PC-9 (cell line): ENCODE measurements at regions not wholly inside any gene's neighbourhood (a gene's known extent, or its start where the extent isn't known, plus 50 kb on each side); places are given as distances from the start of the nearest gene placed in this dataset.

Experiments
- BruUV-seq: library from RNA; stranded (reverse); fragments of 400-500 nt; replicated peaks from 2 replicates; lab custom pipeline; 2021; lab: Mats Ljungman, UMichigan
- CTCF ChIA-PET: fragments of 300-600 bp; sonication (Branson Sonifier 250); formaldehyde crosslinking; loops from one replicate; lab custom pipeline; 2022; ENCODE audit warnings: antibody characterized with exemption; lab: Charles Lee
- POLR2A ChIA-PET: fragments of 300-600 bp; sonication (Branson Sonifier 250); formaldehyde crosslinking; loops from one replicate; lab custom pipeline; 2022; ENCODE audit warnings: antibody characterized with exemption; ENCODE audit not compliant: unreplicated experiment; lab: Charles Lee
- DNase-seq, 2 experiments: peaks; one replicate each; pipeline versions ENCODE4 v3.0.0 to v3.0.0-alpha.2; 2015 to 2022; ENCODE audit warnings: mixed read lengths in 1 of 2
- H2AFZ ChIP-seq: fragments of 200-600 bp; sonication (generic); 2 replicates; pipeline ENCODE4 v1.8.1; 2017; ENCODE audit warnings: antibody characterized with exemption
- H3F3A ChIP-seq: fragments of 200-600 bp; sonication (generic); 2 replicates; pipeline ENCODE4 v1.8.1; 2017; ENCODE audit warnings: antibody characterized with exemption, mild to moderate bottlenecking, low read depth; ENCODE audit not compliant: insufficient read depth
- H3K27ac ChIP-seq: fragments of 200-600 bp; sonication (generic); 2 replicates; pipeline ENCODE4 v1.6.1; 2016; ENCODE audit warnings: mixed run types
- H3K27me3 ChIP-seq: fragments of 200-600 bp; sonication (generic); 2 replicates; pipeline ENCODE4 v1.6.1; 2016; ENCODE audit warnings: low read depth, mixed run types; ENCODE audit not compliant: insufficient read depth
- H3K36me3 ChIP-seq: fragments of 200-600 bp; sonication (generic); 2 replicates; pipeline ENCODE4 v1.6.1; 2016; ENCODE audit warnings: low read depth, mixed run types
- H3K4me1 ChIP-seq: fragments of 200-600 bp; sonication (generic); replicated peaks from 2 replicates; pipeline ENCODE4 v1.6.1; 2016; ENCODE audit warnings: mixed run types; ENCODE audit not compliant: insufficient read depth
- H3K4me2 ChIP-seq: fragments of 200-600 bp; sonication (generic); 2 replicates; pipeline ENCODE4 v1.6.1; 2017; ENCODE audit warnings: mixed run types
- H3K4me3 ChIP-seq: fragments of 200-600 bp; sonication (generic); 2 replicates; pipeline ENCODE4 v1.6.1; 2016; ENCODE audit warnings: mixed run types
- H3K79me2 ChIP-seq: fragments of 200-600 bp; sonication (generic); 2 replicates; pipeline ENCODE4 v1.6.1; 2017; ENCODE audit warnings: low read depth, mixed run types
- H3K9me2 ChIP-seq: fragments of 200-600 bp; sonication (generic); 2 replicates; pipeline ENCODE4 v1.8.1; 2017; ENCODE audit warnings: mild to moderate bottlenecking; ENCODE audit not compliant: insufficient read depth
- H3K9me3 ChIP-seq: fragments of 200-600 bp; sonication (generic); 2 replicates; pipeline ENCODE4 v1.8.1; 2016; ENCODE audit warnings: low read depth; ENCODE audit not compliant: insufficient read depth
- H4K20me1 ChIP-seq: fragments of 200-600 bp; sonication (generic); 2 replicates; pipeline ENCODE4 v1.8.1; 2017; ENCODE audit not compliant: insufficient read depth
- CTCF ChIP-seq: fragments of 200-600 bp; sonication (generic); conservative IDR thresholded peaks from 2 replicates; pipeline ENCODE4 v1.6.1; 2017; ENCODE audit warnings: mixed run types, antibody characterized with exemption, mild to moderate bottlenecking, moderate library complexity
- EZH2 ChIP-seq: fragments of 200-600 bp; sonication (generic); IDR thresholded peaks from 2 replicates; pipeline ENCODE4 v1.8.0; 2017; ENCODE audit warnings: antibody characterized with exemption, low read depth
- intact Hi-C: fragments of 100-400 bp; cut with micrococcal nuclease; formaldehyde crosslinking; loops from one replicate; pipeline ENCODE4 v1.10.0; 2022; ENCODE audit not compliant: unreplicated experiment

GRCh38 chr4:123649250-123649644, 252.7 kb downstream of the SPRY1 start:
- ChIA-PET CTCF (no interaction called here), POLR2A (no interaction called here)
- H3K36me3 ChIP-seq: no peaks in the 10 kb centered on the region
- no peaks in the 10 kb centered on the region for H3K27me3 ChIP-seq
- no peaks in the 10 kb centered on the region for H3K4me1 ChIP-seq
- H2AFZ ChIP-seq: 0 out of 2 replicates have a peak overlapping the region, but pooled peaks have one; percentile 30
- DNase-seq: no peak
- no peak overlapping the region for H3K27ac ChIP-seq
- TF ChIP-seq CTCF (no peak), EZH2 (no peak)
- BruUV-seq: no TSS peak
- no peak overlapping the region for H3K4me2 ChIP-seq
- intact Hi-C loops: no loop called here
- no peaks in the 10 kb centered on the region for H3K79me2 ChIP-seq
- no peak overlapping the region for H3K4me3 ChIP-seq
- no peaks in the 10 kb centered on the region for H3K9me2 ChIP-seq
- H3F3A ChIP-seq: no peaks in the 10 kb centered on the region
- no peaks in the 10 kb centered on the region for H3K9me3 ChIP-seq
- no peaks in the 10 kb centered on the region for H4K20me1 ChIP-seq

GRCh38 chr4:123649645-123650391, 253.2 kb downstream of the SPRY1 start:
- no peaks in the 10 kb centered on the region for H3F3A ChIP-seq
- no peak overlapping the region for H3K4me2 ChIP-seq
- no peak overlapping the region for H3K27ac ChIP-seq
- no peaks in the 10 kb centered on the region for H3K27me3 ChIP-seq
- no peaks in the 10 kb centered on the region for H3K9me2 ChIP-seq
- H3K36me3 ChIP-seq: no peaks in the 10 kb centered on the region
- no peaks in the 10 kb centered on the region for H3K79me2 ChIP-seq
- no peaks in the 10 kb centered on the region for H3K9me3 ChIP-seq
- DNase-seq: no peak
- no peak overlapping the region for H3K4me3 ChIP-seq
- no peaks in the 10 kb centered on the region for H3K4me1 ChIP-seq
- no peaks in the 10 kb centered on the region for H4K20me1 ChIP-seq
- POLR2A ChIA-PET: no interaction called here
- CTCF ChIA-PET: no interaction called here
- no TSS peak for BruUV-seq
- intact Hi-C loops: no loop called here
- H2AFZ ChIP-seq: peak overlapping the region; percentile 30; the same call in 1 of the 2 replicates
- TF ChIP-seq CTCF (no peak), EZH2 (no peak)

- H3K9me3 ChIP-seq: peaks cover 7% of the 10 kb centered on the region; the same call in 1 of the 2 replicates
- no TSS peak for BruUV-seq
- H3K9me2 ChIP-seq: no peaks in the 10 kb centered on the region
- H3F3A ChIP-seq: no peaks in the 10 kb centered on the region
- H2AFZ ChIP-seq: no peak overlapping the region
- CTCF ChIA-PET: no interaction called here
- DNase-seq: no peak
- no peak overlapping the region for H3K4me2 ChIP-seq
- POLR2A ChIA-PET: interaction anchor here (0.7 kb wide), 1 partner anchor 30 kb away, joined by 3 read pairs; no protein-coding TSS in a partner anchor
- no peaks in the 10 kb centered on the region for H4K20me1 ChIP-seq
- H3K27ac ChIP-seq: no peak overlapping the region
- H3K4me1 ChIP-seq: no peaks in the 10 kb centered on the region
- no peaks in the 10 kb centered on the region for H3K36me3 ChIP-seq
- intact Hi-C loops: no loop called here
- no peak overlapping the region for H3K4me3 ChIP-seq
- no peaks in the 10 kb centered on the region for H3K79me2 ChIP-seq
- TF ChIP-seq CTCF: no peak
- TF ChIP-seq EZH2: no peak
- H3K27me3 ChIP-seq: no peaks in the 10 kb centered on the region
These were observed 254.5 kb downstream of the SPRY1 start for GRCh38 chr4:123651066-123651465.
